Endothelial cell of umbilical vein (primary cell): ENCODE measurements at regions not wholly inside any gene's neighbourhood (a gene's known extent, or its start where the extent isn't known, plus 50 kb on each side); places are given as distances from the start of the nearest gene placed in this dataset.

Experiments used
- BruUV-seq: library from RNA; stranded (reverse); fragments of 400-500 nt; replicated peaks from 2 replicates; lab custom pipeline; 2021; lab: Mats Ljungman, UMichigan
- CTCF ChIA-PET: fragments of 300-600, 350-600 bp; sonication (Branson Sonifier 250); formaldehyde crosslinking; loops from one replicate; lab custom pipeline; 2021; ENCODE audit warnings: antibody characterized with exemption, inconsistent platforms; lab: Charles Lee
- POLR2A ChIA-PET: fragments of 300-600, 350-600 bp; sonication (Branson Sonifier 250); formaldehyde crosslinking; loops from one replicate; lab custom pipeline; 2021; ENCODE audit warnings: antibody characterized with exemption, inconsistent platforms; lab: Charles Lee
- DNase-seq: peaks from one replicate; pipeline ENCODE4 v3.0.0-alpha.2; 2011; ENCODE audit warnings: low read depth, low spot score
- FAIRE-seq: peaks from 2 replicates; lab custom pipeline; 2011; peaks lifted over from hg19 to GRCh38; lab: Jason Lieb, UNC
- H2AFZ ChIP-seq: 2 replicates; pipeline ENCODE4 v1.6.0; 2012; ENCODE audit warnings: low read depth, low read length, control low read depth, inconsistent platforms
- H3K27ac ChIP-seq: 2 replicates; pipeline ENCODE4 v1.5.1; 2011; ENCODE audit warnings: low read depth, mild to moderate bottlenecking, control low read depth, low read length, moderate library complexity; ENCODE audit not compliant: insufficient read depth
- H3K27me3 ChIP-seq, 2 experiments: 2 replicates each; pipeline versions ENCODE4 v1.6.0 to v1.6.1; 2011; ENCODE audit warnings: low read length in 2 of 2, mixed read lengths in 1 of 2; ENCODE audit not compliant: control insufficient read depth in 2 of 2, insufficient read depth in 2 of 2
- H3K36me3 ChIP-seq, 2 experiments: 2 replicates in 1 of 2; 3 replicates in 1 of 2; pipeline ENCODE4 v1.5.1; 2011; ENCODE audit warnings: low read length in 2 of 2, mild to moderate bottlenecking in 1 of 2, moderate library complexity in 1 of 2; ENCODE audit not compliant: control insufficient read depth in 2 of 2, insufficient read depth in 2 of 2; ENCODE audit errors: extremely low read depth in 1 of 2
- H3K4me1 ChIP-seq: 3 replicates; pipeline ENCODE4 v1.5.1; 2011; ENCODE audit warnings: mild to moderate bottlenecking, low read length; ENCODE audit not compliant: control insufficient read depth, insufficient read depth; ENCODE audit errors: extremely low read depth
- H3K4me2 ChIP-seq: 2 replicates; pipeline ENCODE4 v1.6.1; 2011; ENCODE audit warnings: low read length, control low read depth, mixed read lengths; ENCODE audit not compliant: insufficient read depth
- H3K4me3 ChIP-seq, 3 experiments: fragments of 200-600 bp in 1 of 3; sonication (generic), shearing (Covaris generic) in 1 of 3; replicated peaks in 1 of 3; 2 replicates each; pipeline ENCODE4 v1.5.1; 2011 to 2016; ENCODE audit warnings: control low read depth in 3 of 3, low read length in 3 of 3, mild to moderate bottlenecking in 2 of 3, inconsistent platforms in 1 of 3, low read depth in 1 of 3, moderate library complexity in 1 of 3; ENCODE audit not compliant: insufficient read depth in 1 of 3
- H3K79me2 ChIP-seq: 2 replicates; pipeline ENCODE4 v1.6.0; 2012; ENCODE audit warnings: low read length, inconsistent platforms; ENCODE audit not compliant: control insufficient read depth, insufficient read depth
- H3K9ac ChIP-seq: replicated peaks from 2 replicates; pipeline ENCODE3; 2011; ENCODE audit warnings: low read length, control low read depth; ENCODE audit not compliant: insufficient read depth; ENCODE audit errors: extremely low read depth
- H3K9me1 ChIP-seq: replicated peaks from 3 replicates; pipeline ENCODE4 v1.6.0; 2011; ENCODE audit warnings: mild to moderate bottlenecking, low read length; ENCODE audit not compliant: control insufficient read depth, insufficient read depth; ENCODE audit errors: extremely low read depth
- H3K9me3 ChIP-seq: replicated peaks from 2 replicates; pipeline ENCODE4 v1.5.1; 2012; ENCODE audit warnings: low read length, inconsistent platforms; ENCODE audit not compliant: control insufficient read depth, insufficient read depth
- H4K20me1 ChIP-seq: replicated peaks from 2 replicates; pipeline ENCODE3; 2011; ENCODE audit warnings: mild to moderate bottlenecking, low read length; ENCODE audit not compliant: control insufficient read depth, insufficient read depth; ENCODE audit errors: extremely low read depth
- CTCF ChIP-seq, 2 donors: IDR thresholded peaks; 1 replicate in 1 of 2; 2 replicates in 1 of 2; pipeline ENCODE4 v1.5.1; 2011; ENCODE audit warnings: low read length in 2 of 2, mild to moderate bottlenecking in 2 of 2, moderate library complexity in 2 of 2, control low read depth in 1 of 2, inconsistent platforms in 1 of 2, low read depth in 1 of 2; ENCODE audit not compliant: insufficient read depth in 1 of 2; ENCODE audit errors: extremely low read depth in 1 of 2
- EZH2 ChIP-seq: IDR thresholded peaks from 2 replicates; pipeline ENCODE4 v1.6.1; 2012; ENCODE audit warnings: borderline replicate concordance, low read depth, mild to moderate bottlenecking, moderate library complexity, low read length, inconsistent platforms; ENCODE audit not compliant: severe bottlenecking
- FOS ChIP-seq: IDR thresholded peaks from 2 replicates; pipeline ENCODE4 v1.6.1; 2011; ENCODE audit warnings: mild to moderate bottlenecking, low read length, moderate library complexity, borderline replicate concordance; ENCODE audit not compliant: insufficient read depth
- GATA2 ChIP-seq: IDR thresholded peaks from 2 replicates; pipeline ENCODE4 v1.7.0; 2011; ENCODE audit warnings: low read depth, mild to moderate bottlenecking, moderate library complexity, mixed read lengths, low read length; ENCODE audit not compliant: insufficient read length, insufficient read depth
- JUN ChIP-seq: IDR thresholded peaks from 2 replicates; pipeline ENCODE4 v1.6.1; 2011; ENCODE audit warnings: borderline replicate concordance, low read depth; ENCODE audit not compliant: insufficient read length, insufficient read depth
- MAX ChIP-seq: IDR thresholded peaks from 2 replicates; pipeline ENCODE4 v1.6.1; 2011; ENCODE audit not compliant: insufficient read depth, insufficient read length
- MYC ChIP-seq: IDR thresholded peaks from one replicate; pipeline ENCODE4 v1.6.1; 2011; ENCODE audit warnings: mild to moderate bottlenecking, low read depth, low read length
- POLR2A ChIP-seq: IDR thresholded peaks from 2 replicates; pipeline ENCODE4 v1.6.1; 2012; ENCODE audit warnings: low read depth, mild to moderate bottlenecking, control low read depth, low read length
- POLR2AphosphoS5 ChIP-seq: IDR thresholded peaks from 2 replicates; pipeline ENCODE4 v1.6.1; 2012; ENCODE audit warnings: low read depth, mild to moderate bottlenecking, control low read depth, low read length, moderate library complexity; ENCODE audit not compliant: insufficient read depth
- dilution Hi-C: fragments of 300-500 bp; cut with MboI; formaldehyde crosslinking; loops from one replicate; pipeline ENCODE4 v1.15.0; 2019; ENCODE audit warnings: low sequenced_read_pairs; ENCODE audit not compliant: extremely low pct_ligation_motif_present
- intact Hi-C: fragments of 100-400 bp; cut with micrococcal nuclease; formaldehyde crosslinking; loops from one replicate; pipeline ENCODE4 v1.10.0; 2022

- FAIRE-seq: no peak
- CTCF ChIA-PET: interaction anchor here (1.1 kb wide), 1 partner anchor 223 kb away, joined by 3 read pairs; no protein-coding TSS in a partner anchor
These were observed 84.5 kb upstream of the MEF2A start for GRCh38 chr15:99481113-99481950.

More at GRCh38 chr15:99481113-99481950, 84.5 kb upstream of the MEF2A start:
- Histone ChIP-seq H3K9me3 (no peaks in the 10 kb centered on the region), H3K4me3 (no peak overlapping the region), H4K20me1 (no peaks in the 10 kb centered on the region), H3K36me3 (no peaks in the 10 kb centered on the region), H3K4me2 (no peak overlapping the region), H3K79me2 (no peaks in the 10 kb centered on the region), H3K27ac (no peak overlapping the region), H2AFZ (no peak overlapping the region), H3K9me1 (no peaks in the 10 kb centered on the region), H3K27me3 (no peaks in the 10 kb centered on the region), H3K9ac (no peak overlapping the region), H3K4me1 (peaks cover 21% of the 10 kb centered on the region)
- TF ChIP-seq MYC (no peak), POLR2A (no peak), FOS (no peak), CTCF (IDR thresholded peaks at IDR 0.05; ENCODE audit: extremely low read depth in 1 of 2, insufficient read depth in 1 of 2, low read depth in 1 of 2, low read length in 2 of 2) (no peak), MAX (no peak), EZH2 (no peak), POLR2AphosphoS5 (no peak), GATA2 (no peak), JUN (no peak)
- intact Hi-C loops: no loop called here
- POLR2A ChIA-PET: no interaction called here
- no TSS peak for BruUV-seq
- dilution Hi-C loops: no loop called here
- DNase-seq: no peak
